ENCODE measurements at regions not wholly inside any gene's neighbourhood (a gene's known extent, or its start where the extent isn't known, plus 50 kb on each side); places are given as distances from the start of the nearest gene placed in this dataset.
A peak's percentile ranks its signal among the peaks of the same experiment; 100 is the strongest.

GRCh38 chr13:39144391-39144790 lies 106.1 kb downstream of the NHLRC3 start:
- Mint-ChIP-seq H3K36me3 (ENCODE audit: insufficient read depth, unreplicated experiment) (no peaks in the 10 kb centered on the region), H3K9me3 (ENCODE audit: unreplicated experiment) (no peaks in the 10 kb centered on the region), H3K27ac (ENCODE audit: unreplicated experiment) (no peak overlapping the region), H3K4me3 (ENCODE audit: unreplicated experiment) (no peak overlapping the region), H3K4me1 (ENCODE audit: low read depth, unreplicated experiment) (no peaks in the 10 kb centered on the region), H3K27me3 (ENCODE audit: insufficient read depth, unreplicated experiment) (peaks cover 13% of the 10 kb centered on the region)
- DNase-seq: no peak
- CTCF ChIA-PET: interaction anchor here (0.6 kb wide), 1 partner anchor 117 kb away, joined by 4 read pairs; no protein-coding TSS in a partner anchor
- Histone ChIP-seq H3K27me3 (replicated peaks; ENCODE audit: control insufficient read depth, insufficient read depth, low read length) (no peaks in the 10 kb centered on the region), H3K4me3 (ENCODE audit: low read depth, low read length) (no peak overlapping the region), H3K9me3 (peaks cover 3% of the 10 kb centered on the region; the same call in 1 of the 2 replicates), H3K36me3 (ENCODE audit: control insufficient read depth, insufficient read depth, low read length) (no peaks in the 10 kb centered on the region), H3K4me1 (no peaks in the 10 kb centered on the region)
- intact Hi-C loops (cut with micrococcal nuclease; ENCODE audit: unreplicated experiment): no loop called here
- POLR2A ChIA-PET: no interaction called here
- no peak for TF ChIP-seq CTCF (IDR thresholded peaks at IDR 0.05; ENCODE audit: insufficient read depth in 1 of 2, low read depth in 1 of 2, low read length in 1 of 2, severe bottlenecking in 1 of 2, unreplicated experiment in 1 of 2)
- no TSS peak for BruUV-seq (replicated peaks)

- peak; percentile 73 to 84 for TF ChIP-seq CTCF (IDR thresholded peaks at IDR 0.05; ENCODE audit: insufficient read depth in 1 of 2, low read depth in 1 of 2, low read length in 1 of 2, severe bottlenecking in 1 of 2, unreplicated experiment in 1 of 2)
- CTCF ChIA-PET: interaction anchor here (0.7 to 1.1 kb wide), 2 partner anchors 467 to 471 kb away, joined by 4 to 7 read pairs; no protein-coding TSS in a partner anchor
Observed at GRCh38 chr13:39144941-39145533, 106.8 kb downstream of the NHLRC3 start.

GRCh38 chr13:39148513-39148961 lies 110.3 kb downstream of the NHLRC3 start:
- Histone ChIP-seq H3K4me1 (no peaks in the 10 kb centered on the region), H3K9me3 (peaks cover 3% of the 10 kb centered on the region; the same call in 1 of the 2 replicates), H3K4me3 (ENCODE audit: low read depth, low read length) (no peak overlapping the region), H3K27me3 (replicated peaks; ENCODE audit: control insufficient read depth, insufficient read depth, low read length) (no peaks in the 10 kb centered on the region), H3K36me3 (ENCODE audit: control insufficient read depth, insufficient read depth, low read length) (no peaks in the 10 kb centered on the region)
- H3K4me3 Mint-ChIP-seq (ENCODE audit: unreplicated experiment): no peak overlapping the region
- H3K4me1 Mint-ChIP-seq (ENCODE audit: low read depth, unreplicated experiment): no peaks in the 10 kb centered on the region
- no peaks in the 10 kb centered on the region for H3K36me3 Mint-ChIP-seq (ENCODE audit: insufficient read depth, unreplicated experiment)
- no peak for DNase-seq
- H3K27me3 Mint-ChIP-seq (ENCODE audit: insufficient read depth, unreplicated experiment): peaks cover 19% of the 10 kb centered on the region
- POLR2A ChIA-PET: no interaction called here
- CTCF ChIA-PET: no interaction called here
- no peak for TF ChIP-seq CTCF (IDR thresholded peaks at IDR 0.05; ENCODE audit: insufficient read depth in 1 of 2, low read depth in 1 of 2, low read length in 1 of 2, severe bottlenecking in 1 of 2, unreplicated experiment in 1 of 2)
- intact Hi-C loops (cut with micrococcal nuclease; ENCODE audit: unreplicated experiment): loop anchor here (5.0 kb wide), 1 partner anchor 454 kb away; the partner anchor contains the start of gene LHFPL6
- BruUV-seq (replicated peaks): no TSS peak
- H3K9me3 Mint-ChIP-seq (ENCODE audit: unreplicated experiment): no peaks in the 10 kb centered on the region
- H3K27ac Mint-ChIP-seq (ENCODE audit: unreplicated experiment): no peak overlapping the region

More at GRCh38 chr13:39144941-39145533, 106.8 kb downstream of the NHLRC3 start:
- no peaks in the 10 kb centered on the region for H3K36me3 Mint-ChIP-seq (ENCODE audit: insufficient read depth, unreplicated experiment)
- H3K9me3 Mint-ChIP-seq (ENCODE audit: unreplicated experiment): no peaks in the 10 kb centered on the region
- no peaks in the 10 kb centered on the region for H3K36me3 ChIP-seq (ENCODE audit: control insufficient read depth, insufficient read depth, low read length)
- DNase-seq: peak; percentile 47 to 52
- no peaks in the 10 kb centered on the region for H3K4me1 ChIP-seq
- H3K27me3 ChIP-seq (replicated peaks; ENCODE audit: control insufficient read depth, insufficient read depth, low read length): no peaks in the 10 kb centered on the region
- no peaks in the 10 kb centered on the region for H3K4me1 Mint-ChIP-seq (ENCODE audit: low read depth, unreplicated experiment)
- H3K27ac Mint-ChIP-seq (ENCODE audit: unreplicated experiment): no peak overlapping the region
- POLR2A ChIA-PET: no interaction called here
- intact Hi-C loops (cut with micrococcal nuclease; ENCODE audit: unreplicated experiment): loop anchor here (1.0 to 5.0 kb wide), 4 partner anchors 118 to 531 kb away; partner anchors contain the start of gene LHFPL6
- no peak overlapping the region for H3K4me3 Mint-ChIP-seq (ENCODE audit: unreplicated experiment)
- H3K27me3 Mint-ChIP-seq (ENCODE audit: insufficient read depth, unreplicated experiment): peaks cover 17% of the 10 kb centered on the region
- peaks cover 3% of the 10 kb centered on the region; the same call in 1 of the 2 replicates for H3K9me3 ChIP-seq
- no TSS peak for BruUV-seq (replicated peaks)
- H3K4me3 ChIP-seq (ENCODE audit: low read depth, low read length): no peak overlapping the region

Measured in Caco-2 (cell line).